NCI-H146 treated with DMSO at 0.1 percent for 48 hours (cell line): ENCODE measurements at regions not wholly inside any gene's neighbourhood (a gene's known extent, or its start where the extent isn't known, plus 50 kb on each side); places are given as distances from the start of the nearest gene placed in this dataset.

Experiments used
- DNase-seq: peaks from one replicate; lab custom pipeline; 2025; ENCODE audit not compliant: unreplicated experiment; lab: John Stamatoyannopoulos, UW

- no peak for DNase-seq
These were observed 173.9 kb downstream of the SHANK2 start for GRCh38 chr11:71078482-71078881.

- DNase-seq: no peak
These were observed 175.7 kb downstream of the SHANK2 start for GRCh38 chr11:71076525-71077304.

- DNase-seq: no peak
These were observed 176.4 kb downstream of the SHANK2 start for GRCh38 chr11:71075871-71076420.

- no peak for DNase-seq
These were observed 177.2 kb downstream of the SHANK2 start for GRCh38 chr11:71075116-71075720.

- DNase-seq: no peak
These were observed 180.5 kb downstream of the SHANK2 start for GRCh38 chr11:71071736-71072509.

GRCh38 chr11:71070490-71071453 is 181.6 kb downstream of the SHANK2 start:
- DNase-seq: no peak

GRCh38 chr11:71068963-71069362 is 183.4 kb downstream of the SHANK2 start:
- DNase-seq: no peak

GRCh38 chr11:71067753-71068152 is 184.6 kb downstream of the SHANK2 start:
- DNase-seq: no peak

GRCh38 chr11:71066311-71066710 is 186.1 kb downstream of the SHANK2 start:
- DNase-seq: no peak

- no peak for DNase-seq
These were observed 186.5 kb downstream of the SHANK2 start for GRCh38 chr11:71065841-71066240.

- no peak for DNase-seq
These were observed 187.5 kb downstream of the SHANK2 start for GRCh38 chr11:71064702-71065515.

- no peak for DNase-seq
These were observed 188.2 kb downstream of the SHANK2 start for GRCh38 chr11:71064183-71064582.

- no peak for DNase-seq
These were observed 189.2 kb downstream of the SHANK2 start for GRCh38 chr11:71063129-71063528.

GRCh38 chr11:71062199-71062598 is 190.2 kb downstream of the SHANK2 start:
- DNase-seq: no peak

- no peak for DNase-seq
These were observed 192.0 kb downstream of the SHANK2 start for GRCh38 chr11:71060391-71060791.

- no peak for DNase-seq
These were observed 192.7 kb downstream of the SHANK2 start for GRCh38 chr11:71059662-71060061.

- DNase-seq: no peak
These were observed 196.5 kb downstream of the SHANK2 start for GRCh38 chr11:71055925-71056324.
